IMR-90 (cell line): ENCODE measurements at regions not wholly inside any gene's neighbourhood (a gene's known extent, or its start where the extent isn't known, plus 50 kb on each side); places are given as distances from the start of the nearest gene placed in this dataset.

Experiments used
- ATAC-seq: fragments of 200-7000 bp; cut with Tn5 transposase; 2 replicates; pipeline ENCODE4 v1.9.1; 2020; ENCODE audit warnings: low read depth, mild to moderate bottlenecking, moderate library complexity
- BruUV-seq: library from RNA; stranded (reverse); fragments of 400-500 nt; replicated peaks from 2 replicates; lab custom pipeline; 2021; lab: Mats Ljungman, UMichigan
- CTCF ChIA-PET: fragments of 300-600 bp; formaldehyde crosslinking; extraction: SDS; loops from one replicate; lab custom pipeline; 2021; ENCODE audit warnings: antibody characterized with exemption; lab: Yijun Ruan, JAX
- POLR2A ChIA-PET: fragments of 300-600 bp; sonication (Branson Sonifier 250); formaldehyde crosslinking; loops from one replicate; lab custom pipeline; 2022; ENCODE audit warnings: antibody characterized with exemption; ENCODE audit not compliant: unreplicated experiment; lab: Charles Lee
- DNase-seq: peaks from one replicate; pipeline ENCODE4 v3.0.0; 2013
- H2AFZ ChIP-seq: replicated peaks from 2 replicates; pipeline ENCODE3; 2013; ENCODE audit warnings: low read length, mild to moderate bottlenecking; ENCODE audit not compliant: poor library complexity
- H2AK5ac ChIP-seq: 2 replicates; pipeline ENCODE4 v1.6.1; 2013; ENCODE audit warnings: low read depth, low read length, inconsistent platforms
- H2AK9ac ChIP-seq: replicated peaks from 2 replicates; pipeline ENCODE3; 2013; ENCODE audit warnings: mild to moderate bottlenecking, low read depth, low read length, moderate library complexity; ENCODE audit not compliant: poor library complexity
- H2BK120ac ChIP-seq: 2 replicates; pipeline ENCODE4 v1.6.1; 2013; ENCODE audit warnings: low read depth, low read length, inconsistent platforms
- H2BK15ac ChIP-seq: 3 replicates; pipeline ENCODE4 v1.6.1; 2013; ENCODE audit warnings: low read depth, low read length, inconsistent platforms
- H2BK20ac ChIP-seq: 2 replicates; pipeline ENCODE4 v1.6.1; 2013; ENCODE audit warnings: low read depth, mild to moderate bottlenecking, inconsistent platforms, low read length, moderate library complexity
- H2BK5ac ChIP-seq: 2 replicates; pipeline ENCODE4 v1.6.1; 2013; ENCODE audit warnings: mild to moderate bottlenecking, low read depth, low read length, inconsistent platforms; ENCODE audit not compliant: poor library complexity, severe bottlenecking
- H3K14ac ChIP-seq: replicated peaks from 2 replicates; pipeline ENCODE4 v1.6.1; 2013; ENCODE audit warnings: low read depth, low read length, inconsistent platforms
- H3K18ac ChIP-seq: 2 replicates; pipeline ENCODE4 v1.6.1; 2013; ENCODE audit warnings: low read depth, low read length, control low read depth
- H3K23ac ChIP-seq: 2 replicates; pipeline ENCODE4 v1.6.1; 2013; ENCODE audit warnings: low read depth, low read length, inconsistent platforms
- H3K27ac ChIP-seq: 2 replicates; pipeline ENCODE4 v1.5.1; 2013; ENCODE audit warnings: mild to moderate bottlenecking, control low read depth, low read length; ENCODE audit not compliant: insufficient read depth
- H3K27me3 ChIP-seq: 2 replicates; pipeline ENCODE4 v1.6.1; 2013; ENCODE audit warnings: low read length; ENCODE audit not compliant: control insufficient read depth, insufficient read depth
- H3K36me3 ChIP-seq: 2 replicates; pipeline ENCODE4 v1.6.1; 2013; ENCODE audit warnings: low read length, mixed read lengths; ENCODE audit not compliant: control insufficient read depth, insufficient read depth
- H3K4ac ChIP-seq: 2 replicates; pipeline ENCODE4 v1.6.1; 2013; ENCODE audit warnings: low read depth, low read length, inconsistent platforms
- H3K4me1 ChIP-seq: 2 replicates; pipeline ENCODE4 v1.6.1; 2013; ENCODE audit warnings: low read length, mixed read lengths; ENCODE audit not compliant: control insufficient read depth, insufficient read depth
- H3K4me2 ChIP-seq: 2 replicates; pipeline ENCODE4 v1.6.1; 2013; ENCODE audit warnings: low read depth, mild to moderate bottlenecking, control low read depth, low read length, moderate library complexity
- H3K4me3 ChIP-seq: 2 replicates; pipeline ENCODE4 v1.5.1; 2013; ENCODE audit warnings: low read depth, mild to moderate bottlenecking, control low read depth, low read length, moderate library complexity; ENCODE audit not compliant: insufficient read depth
- H3K56ac ChIP-seq: 2 replicates; pipeline ENCODE4 v1.6.1; 2013; ENCODE audit warnings: low read length, inconsistent platforms; ENCODE audit not compliant: insufficient read depth; ENCODE audit errors: extremely low read depth
- H3K79me1 ChIP-seq, 2 experiments: 2 replicates each; pipeline ENCODE4 v1.6.1; 2013; ENCODE audit warnings: low read length in 2 of 2, inconsistent platforms in 1 of 2, low read depth in 1 of 2
- H3K9ac ChIP-seq: 2 replicates; pipeline ENCODE4 v1.6.1; 2013; ENCODE audit warnings: low read depth, low read length, control low read depth
- H3K9me1 ChIP-seq: 2 replicates; pipeline ENCODE4 v1.6.1; 2013; ENCODE audit warnings: low read length, inconsistent platforms; ENCODE audit not compliant: insufficient read depth
- H3K9me3 ChIP-seq: 2 replicates; pipeline ENCODE4 v1.6.1; 2013; ENCODE audit warnings: low read length; ENCODE audit not compliant: control insufficient read depth, insufficient read depth
- H4K20me1 ChIP-seq: 2 replicates; pipeline ENCODE4 v1.6.1; 2013; ENCODE audit warnings: low read length, inconsistent platforms; ENCODE audit not compliant: insufficient read depth
- H4K5ac ChIP-seq: 2 replicates; pipeline ENCODE4 v1.6.1; 2013; ENCODE audit warnings: mild to moderate bottlenecking, low read depth, low read length, control low read depth
- H4K8ac ChIP-seq, 2 experiments: 2 replicates each; pipeline ENCODE4 v1.6.1; 2013; ENCODE audit warnings: low read depth in 2 of 2, low read length in 2 of 2, control low read depth in 1 of 2, inconsistent platforms in 1 of 2
- H4K91ac ChIP-seq: 2 replicates; pipeline ENCODE4 v1.6.1; 2013; ENCODE audit warnings: low read depth, low read length, inconsistent platforms; ENCODE audit not compliant: insufficient read depth
- BHLHE40 ChIP-seq: fragments of 150-350 bp; IDR thresholded peaks from 2 replicates; pipeline ENCODE4 v1.6.1; 2016; ENCODE audit warnings: mild to moderate bottlenecking, low read depth, low read length
- CEBPB ChIP-seq: IDR thresholded peaks from 2 replicates; pipeline ENCODE4 v1.6.1; 2012; ENCODE audit warnings: low read depth, low read length, improper control_type of control experiment
- CHD1 ChIP-seq: IDR thresholded peaks from 2 replicates; pipeline ENCODE4 v1.6.1; 2012; ENCODE audit warnings: low read depth, low read length, improper control_type of control experiment
- FOS ChIP-seq: fragments of 150-350 bp; IDR thresholded peaks from 2 replicates; pipeline ENCODE4 v1.6.1; 2016; ENCODE audit warnings: low read depth, low read length
- MAFK ChIP-seq: IDR thresholded peaks from 2 replicates; pipeline ENCODE4 v1.6.1; 2012; ENCODE audit warnings: low read depth, low read length, improper control_type of control experiment
- MAZ ChIP-seq: IDR thresholded peaks from 2 replicates; pipeline ENCODE4 v1.6.1; 2012; ENCODE audit warnings: low read depth, mild to moderate bottlenecking, low read length, improper control_type of control experiment, moderate library complexity, borderline replicate concordance
- MXI1 ChIP-seq: IDR thresholded peaks from 2 replicates; pipeline ENCODE4 v1.6.1; 2012; ENCODE audit warnings: low read depth, mild to moderate bottlenecking, low read length, moderate library complexity, borderline replicate concordance
- NFE2L2 ChIP-seq: fragments of 150-350 bp; IDR thresholded peaks from 2 replicates; pipeline ENCODE4 v1.6.1; 2016; ENCODE audit warnings: low read depth, mild to moderate bottlenecking, low read length
- POLR2A ChIP-seq: IDR thresholded peaks from 2 replicates; pipeline ENCODE4 v1.6.1; 2012; ENCODE audit warnings: mild to moderate bottlenecking, low read depth, low read length
- RAD21 ChIP-seq: IDR thresholded peaks from 2 replicates; pipeline ENCODE4 v1.6.1; 2012; ENCODE audit warnings: low read length, improper control_type of control experiment
- RCOR1 ChIP-seq: IDR thresholded peaks from 2 replicates; pipeline ENCODE4 v1.6.1; 2012; ENCODE audit warnings: mild to moderate bottlenecking, low read length, improper control_type of control experiment; ENCODE audit not compliant: insufficient replicate concordance
- RFX5 ChIP-seq: IDR thresholded peaks from 2 replicates; pipeline ENCODE4 v1.8.0; 2012; ENCODE audit warnings: low read depth, mild to moderate bottlenecking, low read length, moderate library complexity
- SMC3 ChIP-seq: fragments of 150-350 bp; IDR thresholded peaks from 2 replicates; pipeline ENCODE4 v1.6.1; 2016; ENCODE audit warnings: low read depth, mild to moderate bottlenecking, antibody characterized with exemption, low read length, moderate library complexity
- WGBS, 2 experiments: methylation state at CpG; one replicate each; pipeline versions ENCODE4 v1.1.5 to v1.1.7; 2013; ENCODE audit warnings: missing lambda C conversion rate in 2 of 2; ENCODE audit not compliant: insufficient read length in 1 of 2; ENCODE audit errors: extremely low coverage in 2 of 2; 5-methylcytosine and 5-hydroxymethylcytosine counted together
- dilution Hi-C: fragments of 300-500 bp; cut with HindIII; formaldehyde crosslinking; loops from one replicate; pipeline ENCODE4 v1.14.3; 2018; ENCODE audit warnings: low sequenced_read_pairs; ENCODE audit not compliant: unreplicated experiment
- in situ Hi-C: fragments of 300-500 bp; cut with MboI; formaldehyde crosslinking; loops from 3 replicates; pipeline ENCODE4 v1.14.3; 2019; ENCODE audit warnings: low sequenced_read_pairs, inconsistent platforms, mixed read lengths
- intact Hi-C: fragments of 100-400 bp; cut with micrococcal nuclease; formaldehyde crosslinking; loops from 2 replicates; pipeline ENCODE4 v1.10.0; 2022
- TF ChIP-seq, protein P1 (sequence below): conservative IDR thresholded peaks from 2 replicates; pipeline ENCODE4 v1.5.1; 2012; ENCODE audit warnings: mild to moderate bottlenecking, low read depth, low read length, improper control_type of control experiment
- TF ChIP-seq, protein P2 (sequence below): fragments of 150-350 bp; IDR thresholded peaks from 2 replicates; pipeline ENCODE4 v1.6.1; 2016; ENCODE audit warnings: low read depth, mild to moderate bottlenecking, low read length, moderate library complexity, borderline replicate concordance
- TF ChIP-seq, protein P3 (sequence below): fragments of 150-350 bp; IDR thresholded peaks from 2 replicates; pipeline ENCODE4 v1.6.1; 2017; ENCODE audit warnings: mild to moderate bottlenecking, antibody characterized with exemption, low read length, low read depth

DNA sequence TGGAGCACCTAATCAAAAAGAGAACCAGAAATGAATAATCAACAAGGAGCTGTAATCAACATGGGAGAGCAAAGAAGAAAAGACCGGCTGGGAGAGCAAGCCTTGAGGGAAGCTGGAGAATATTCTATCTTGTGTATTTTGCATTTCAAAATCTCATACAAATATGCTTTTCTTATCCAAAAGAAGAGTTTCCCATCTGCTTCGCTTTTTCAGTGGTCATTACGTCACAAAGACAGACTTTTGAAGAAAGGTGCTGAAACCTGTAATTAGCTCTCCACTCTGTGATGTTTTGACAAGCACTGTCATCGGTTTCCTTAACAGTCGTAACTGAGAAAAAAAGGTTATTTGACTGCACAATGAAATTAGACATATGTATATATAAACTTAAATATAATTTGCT, 139.1 kb upstream of the TACR1 start:
- Histone ChIP-seq H3K4me2 (no peak overlapping the region), H3K4ac (no peak overlapping the region), H3K79me1 (no peaks in the 10 kb centered on the region), H2BK5ac (no peak overlapping the region), H3K14ac (no peak overlapping the region), H3K56ac (no peak overlapping the region), H3K9ac (no peak overlapping the region), H3K23ac (no peak overlapping the region), H2AK9ac (no peak overlapping the region), H2AFZ (no peak overlapping the region), H3K9me3 (no peaks in the 10 kb centered on the region), H3K27ac (no peak overlapping the region), H3K27me3 (peaks cover 2% of the 10 kb centered on the region; the same call in 1 of the 2 replicates), H3K18ac (no peak overlapping the region), H4K5ac (no peak overlapping the region), H4K91ac (no peak overlapping the region), H2AK5ac (no peak overlapping the region), H4K8ac (no peak overlapping the region), H4K20me1 (no peaks in the 10 kb centered on the region), H2BK15ac (no peak overlapping the region), H3K36me3 (no peaks in the 10 kb centered on the region), H2BK20ac (no peak overlapping the region), H3K4me3 (no peak overlapping the region), H3K4me1 (no peaks in the 10 kb centered on the region; the same call in 1 of the 2 replicates), H2BK120ac (no peak overlapping the region), H3K9me1 (no peaks in the 10 kb centered on the region)
- intact Hi-C loops = no loop called here
- dilution Hi-C loops = no loop called here
- POLR2A ChIA-PET = no interaction called here
- TF ChIP-seq, protein P1, sequence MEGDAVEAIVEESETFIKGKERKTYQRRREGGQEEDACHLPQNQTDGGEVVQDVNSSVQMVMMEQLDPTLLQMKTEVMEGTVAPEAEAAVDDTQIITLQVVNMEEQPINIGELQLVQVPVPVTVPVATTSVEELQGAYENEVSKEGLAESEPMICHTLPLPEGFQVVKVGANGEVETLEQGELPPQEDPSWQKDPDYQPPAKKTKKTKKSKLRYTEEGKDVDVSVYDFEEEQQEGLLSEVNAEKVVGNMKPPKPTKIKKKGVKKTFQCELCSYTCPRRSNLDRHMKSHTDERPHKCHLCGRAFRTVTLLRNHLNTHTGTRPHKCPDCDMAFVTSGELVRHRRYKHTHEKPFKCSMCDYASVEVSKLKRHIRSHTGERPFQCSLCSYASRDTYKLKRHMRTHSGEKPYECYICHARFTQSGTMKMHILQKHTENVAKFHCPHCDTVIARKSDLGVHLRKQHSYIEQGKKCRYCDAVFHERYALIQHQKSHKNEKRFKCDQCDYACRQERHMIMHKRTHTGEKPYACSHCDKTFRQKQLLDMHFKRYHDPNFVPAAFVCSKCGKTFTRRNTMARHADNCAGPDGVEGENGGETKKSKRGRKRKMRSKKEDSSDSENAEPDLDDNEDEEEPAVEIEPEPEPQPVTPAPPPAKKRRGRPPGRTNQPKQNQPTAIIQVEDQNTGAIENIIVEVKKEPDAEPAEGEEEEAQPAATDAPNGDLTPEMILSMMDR = no peak
- TF ChIP-seq CHD1 (no peak), BHLHE40 (no peak), NFE2L2 (no peak), MAFK (no peak), RFX5 (no peak), RAD21 (no peak), SMC3 (no peak), CEBPB (no peak), RCOR1 (no peak), POLR2A (no peak), MAZ (no peak), FOS (no peak), MXI1 (no peak)
- TF ChIP-seq, protein P2, sequence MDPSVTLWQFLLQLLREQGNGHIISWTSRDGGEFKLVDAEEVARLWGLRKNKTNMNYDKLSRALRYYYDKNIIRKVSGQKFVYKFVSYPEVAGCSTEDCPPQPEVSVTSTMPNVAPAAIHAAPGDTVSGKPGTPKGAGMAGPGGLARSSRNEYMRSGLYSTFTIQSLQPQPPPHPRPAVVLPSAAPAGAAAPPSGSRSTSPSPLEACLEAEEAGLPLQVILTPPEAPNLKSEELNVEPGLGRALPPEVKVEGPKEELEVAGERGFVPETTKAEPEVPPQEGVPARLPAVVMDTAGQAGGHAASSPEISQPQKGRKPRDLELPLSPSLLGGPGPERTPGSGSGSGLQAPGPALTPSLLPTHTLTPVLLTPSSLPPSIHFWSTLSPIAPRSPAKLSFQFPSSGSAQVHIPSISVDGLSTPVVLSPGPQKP = no peak
- TF ChIP-seq, protein P3, sequence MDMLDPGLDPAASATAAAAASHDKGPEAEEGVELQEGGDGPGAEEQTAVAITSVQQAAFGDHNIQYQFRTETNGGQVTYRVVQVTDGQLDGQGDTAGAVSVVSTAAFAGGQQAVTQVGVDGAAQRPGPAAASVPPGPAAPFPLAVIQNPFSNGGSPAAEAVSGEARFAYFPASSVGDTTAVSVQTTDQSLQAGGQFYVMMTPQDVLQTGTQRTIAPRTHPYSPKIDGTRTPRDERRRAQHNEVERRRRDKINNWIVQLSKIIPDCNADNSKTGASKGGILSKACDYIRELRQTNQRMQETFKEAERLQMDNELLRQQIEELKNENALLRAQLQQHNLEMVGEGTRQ = no peak
- no CpG with 5 or more reads among the region's 5 CpGs for WGBS, 2 experiments
- DNase-seq (no peak), ATAC-seq (no peak)
- in situ Hi-C loops = no loop called here
- CTCF ChIA-PET = no interaction called here
- no TSS peak for BruUV-seq
